Prostate gland (tissue), 2 donors: ENCODE measurements at regions not wholly inside any gene's neighbourhood (a gene's known extent, or its start where the extent isn't known, plus 50 kb on each side); places are given as distances from the start of the nearest gene placed in this dataset.

Experiments used
- DNase-seq: peaks from one replicate; pipeline ENCODE4 v3.0.0-alpha.2; 2019; ENCODE audit warnings: low spot score
- H3K27ac ChIP-seq, 2 donors: fragments of 200-600 bp; sonication (generic); 2 replicates each; pipeline ENCODE4 v1.5.1; 2017 to 2019
- H3K27me3 ChIP-seq: fragments of 200-600 bp; sonication (generic); replicated peaks from 2 replicates; pipeline ENCODE4 v1.5.1; 2019; ENCODE audit not compliant: insufficient read depth
- H3K36me3 ChIP-seq, 2 donors: fragments of 200-600 bp; sonication (generic); 1 replicate in 1 of 2; 2 replicates in 1 of 2; pipeline versions ENCODE4 v1.5.1 to v1.8.1; 2017 to 2019
- H3K4me1 ChIP-seq: fragments of 200-600 bp; sonication (generic); replicated peaks from 2 replicates; pipeline ENCODE4 v1.5.1; 2019
- H3K4me3 ChIP-seq, 2 donors: fragments of 200-600 bp; sonication (generic); 2 replicates each; pipeline ENCODE4 v1.5.1; 2017 to 2019
- H3K9me3 ChIP-seq: fragments of 200-600 bp; sonication (generic); 2 replicates; pipeline ENCODE4 v1.5.1; 2017
- CTCF ChIP-seq, 4 experiments: fragments of 200-600 bp in 2 of 4; fragments of 450-650 bp in 2 of 4; sonication (generic) in 2 of 4; IDR thresholded peaks; 1 replicate in 3 of 4; 2 replicates in 1 of 4; pipeline ENCODE4 v1.5.1; 2016 to 2019; ENCODE audit warnings: antibody characterized with exemption in 4 of 4, mild to moderate bottlenecking in 2 of 4, moderate library complexity in 2 of 4
- POLR2A ChIP-seq: fragments of 450-650 bp; IDR thresholded peaks from one replicate; pipeline ENCODE4 v1.6.1; 2016; ENCODE audit warnings: antibody characterized with exemption, mild to moderate bottlenecking
- POLR2AphosphoS5 ChIP-seq: sonication (generic); formaldehyde crosslinking; IDR thresholded peaks from one replicate; pipeline ENCODE4 v1.6.1; 2017; ENCODE audit warnings: antibody characterized with exemption
- WGBS: methylation state at CpG from one replicate; pipeline ENCODE4 v1.1.5; 2018; 5-methylcytosine and 5-hydroxymethylcytosine counted together
- intact Hi-C: fragments of 100-400 bp; cut with DNase I; formaldehyde crosslinking; loops from one replicate; pipeline ENCODE4 v1.14.2; 2022

- H3K4me1 ChIP-seq: no peaks in the 10 kb centered on the region
- no peaks in the 10 kb centered on the region for H3K36me3 ChIP-seq
- WGBS: 86% methylated on average over 3 of the region's 3 CpGs
- intact Hi-C loops: no loop called here
- no peak overlapping the region for H3K27ac ChIP-seq
- DNase-seq: no peak
- H3K4me3 ChIP-seq: no peak overlapping the region
- no peaks in the 10 kb centered on the region for H3K27me3 ChIP-seq
- H3K9me3 ChIP-seq: no peaks in the 10 kb centered on the region
- TF ChIP-seq CTCF (IDR thresholded peaks at IDR 0.05) (no peak), POLR2A (no peak), POLR2AphosphoS5 (no peak)
Observed at GRCh38 chr4:149112109-149112508, 669.9 kb upstream of the NR3C2 start.

- Histone ChIP-seq H3K27me3 (no peaks in the 10 kb centered on the region), H3K4me1 (no peaks in the 10 kb centered on the region), H3K36me3 (no peaks in the 10 kb centered on the region), H3K4me3 (no peak overlapping the region), H3K27ac (no peak overlapping the region), H3K9me3 (no peaks in the 10 kb centered on the region)
- intact Hi-C loops: no loop called here
- no peak for DNase-seq
- TF ChIP-seq CTCF (IDR thresholded peaks at IDR 0.05) (no peak), POLR2AphosphoS5 (no peak)
- WGBS: 61% methylated on average over 3 of the region's 3 CpGs
Observed at GRCh38 chr4:149110481-149110880, 668.3 kb upstream of the NR3C2 start.

- Histone ChIP-seq H3K4me1 (no peaks in the 10 kb centered on the region), H3K36me3 (no peaks in the 10 kb centered on the region), H3K9me3 (no peaks in the 10 kb centered on the region), H3K4me3 (no peak overlapping the region), H3K27ac (no peak overlapping the region), H3K27me3 (no peaks in the 10 kb centered on the region)
- DNase-seq: no peak
- 33% methylated on average over 2 of the region's 2 CpGs for WGBS
- TF ChIP-seq POLR2AphosphoS5 (no peak), CTCF (IDR thresholded peaks at IDR 0.05) (no peak), POLR2A (no peak)
- intact Hi-C loops: no loop called here
Observed at GRCh38 chr4:149108626-149109025, 666.4 kb upstream of the NR3C2 start.

- Histone ChIP-seq H3K9me3 (no peaks in the 10 kb centered on the region), H3K4me1 (no peaks in the 10 kb centered on the region), H3K27ac (no peak overlapping the region), H3K36me3 (no peaks in the 10 kb centered on the region), H3K4me3 (no peak overlapping the region), H3K27me3 (no peaks in the 10 kb centered on the region)
- DNase-seq: no peak
- intact Hi-C loops: no loop called here
- TF ChIP-seq POLR2AphosphoS5 (no peak), POLR2A (no peak), CTCF (IDR thresholded peaks at IDR 0.05) (no peak)
Observed at GRCh38 chr4:149102765-149103164, 660.6 kb upstream of the NR3C2 start.

- H3K9me3 ChIP-seq: no peaks in the 10 kb centered on the region
- no peak for DNase-seq
- H3K27me3 ChIP-seq: no peaks in the 10 kb centered on the region
- intact Hi-C loops: no loop called here
- 80% methylated on average over 2 of the region's 2 CpGs for WGBS
- H3K36me3 ChIP-seq: no peaks in the 10 kb centered on the region
- H3K27ac ChIP-seq: no peak overlapping the region
- TF ChIP-seq CTCF (IDR thresholded peaks at IDR 0.05) (no peak), POLR2AphosphoS5 (no peak), POLR2A (no peak)
- H3K4me1 ChIP-seq: no peaks in the 10 kb centered on the region
- no peak overlapping the region for H3K4me3 ChIP-seq
Observed at GRCh38 chr4:149101649-149102048, 659.4 kb upstream of the NR3C2 start.
